NOMO-1 treated with DMSO at 0.1 percent for 48 hours (cell line): ENCODE measurements at regions not wholly inside any gene's neighbourhood (a gene's known extent, or its start where the extent isn't known, plus 50 kb on each side); places are given as distances from the start of the nearest gene placed in this dataset.
"Not testable (repeated sequence)": the region's sequence is repeated elsewhere in the genome, so short reads cannot be mapped to it uniquely, and the experiment has no call there.

Experiments used
- DNase-seq: peaks from one replicate; lab custom pipeline; 2025; ENCODE audit not compliant: unreplicated experiment; lab: John Stamatoyannopoulos, UW

DNA sequence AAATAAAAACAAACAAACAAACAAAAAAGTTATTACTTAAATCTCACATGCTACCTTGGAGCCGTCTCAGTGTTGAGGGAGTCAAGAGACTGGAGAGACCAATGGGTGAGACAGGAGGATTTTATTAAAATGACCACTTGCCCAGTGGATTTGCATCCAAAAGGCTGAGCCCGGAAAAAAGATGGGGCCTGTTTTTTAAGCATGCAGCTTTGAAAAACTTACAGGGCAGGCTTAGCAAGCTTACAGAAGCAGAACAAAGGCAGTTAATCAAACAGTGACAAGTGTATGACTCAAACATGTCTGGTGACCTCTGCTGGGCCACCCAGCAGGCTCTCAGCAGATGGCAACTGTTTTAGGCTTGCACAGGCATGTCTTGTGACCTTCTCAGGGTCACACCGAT is 82.5 kb downstream of the POTEH start:
- DNase-seq, result peak; percentile 70

DNA sequence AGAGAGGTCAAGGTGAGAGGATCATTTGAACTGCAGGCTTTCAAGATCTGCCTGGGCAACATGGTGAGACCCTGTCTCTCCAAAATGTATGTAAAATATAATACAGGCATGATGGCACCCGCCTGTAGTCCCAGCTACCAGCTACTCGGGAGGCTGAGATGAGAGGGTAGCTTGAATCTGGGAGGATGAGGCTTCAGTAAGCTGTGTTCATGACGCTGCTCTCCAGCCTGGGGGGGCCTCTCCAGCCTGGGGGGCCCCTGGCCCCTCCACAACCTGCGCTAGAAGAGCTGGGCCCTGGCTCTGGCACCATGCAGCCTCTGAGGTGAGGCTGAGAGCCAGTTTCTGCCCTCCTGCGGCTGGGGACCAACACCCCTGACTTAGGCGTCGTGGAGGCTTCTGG is 85.3 kb downstream of the POTEH start:
- not testable (repeated sequence) for DNase-seq

DNA sequence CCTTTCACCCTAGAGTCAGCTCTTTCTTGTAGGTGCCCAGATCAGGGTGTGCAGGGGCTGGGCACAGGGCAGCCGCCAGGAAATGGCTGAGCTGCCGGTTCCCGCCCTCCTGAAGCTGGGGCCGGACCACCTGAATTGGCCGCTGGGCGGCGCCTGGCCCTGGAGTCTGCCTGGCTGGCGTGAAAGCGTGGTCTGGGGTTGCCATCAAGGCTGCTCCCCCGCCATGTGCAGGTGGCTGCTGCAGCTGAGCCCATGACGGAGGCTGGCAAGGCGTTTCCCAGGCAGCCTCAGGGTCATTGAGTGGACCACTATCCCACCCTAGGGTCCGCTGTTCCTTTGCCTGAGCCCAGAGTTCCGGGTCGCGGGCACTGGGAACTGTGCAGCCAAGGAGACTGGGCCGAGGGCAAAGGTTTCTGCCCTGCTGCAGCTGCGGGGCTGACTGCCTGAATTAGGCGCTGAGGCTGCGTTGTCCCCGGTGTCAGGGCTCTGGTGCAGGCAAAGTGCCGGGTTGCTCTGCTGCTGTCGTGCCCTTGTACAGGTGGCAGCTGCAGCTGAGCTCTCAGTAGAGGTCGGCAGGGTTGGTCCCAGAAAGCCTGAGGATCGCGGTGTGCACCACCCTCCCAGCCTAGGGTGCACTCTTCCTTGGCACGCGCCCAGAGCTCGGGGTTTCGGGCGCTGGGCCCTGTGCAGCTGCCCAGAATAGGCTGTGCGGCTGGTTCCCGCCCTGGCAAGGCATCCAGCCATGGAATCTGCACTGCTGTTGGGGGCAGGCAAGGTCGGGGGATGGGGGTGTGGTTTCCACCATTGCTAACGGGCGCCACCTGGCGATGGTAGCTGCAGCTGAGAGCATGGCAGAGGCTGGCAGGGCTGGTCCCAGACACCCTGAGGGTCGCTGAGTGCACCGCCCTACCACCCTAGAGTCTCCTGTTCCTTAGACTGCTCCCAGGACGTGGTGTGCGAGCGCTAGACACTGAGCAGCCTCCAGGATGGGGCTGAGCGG is 86.1 kb downstream of the POTEH start:
- DNase-seq, result not testable (repeated sequence)

DNA sequence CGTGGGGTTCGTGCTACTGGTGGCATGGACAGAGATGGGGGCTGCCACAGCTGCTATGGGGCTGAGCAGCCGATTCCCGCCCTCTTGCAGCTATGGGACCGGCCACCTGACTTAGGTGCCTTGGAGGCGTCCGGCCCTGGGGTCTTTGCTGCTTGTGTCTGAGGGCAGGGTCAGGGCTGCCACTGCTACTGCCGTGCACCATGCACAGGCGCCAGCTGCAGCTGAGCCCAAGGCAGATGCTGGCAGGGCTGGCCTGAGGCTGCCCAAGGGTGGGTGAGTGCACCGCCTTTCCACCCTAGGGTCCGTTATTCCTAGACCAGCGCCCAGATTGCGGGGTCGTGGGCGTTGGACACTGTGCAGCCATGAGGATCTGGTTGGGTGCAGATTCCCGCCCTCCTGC is 86.9 kb downstream of the POTEH start:
- DNase-seq, result not testable (repeated sequence)

DNA sequence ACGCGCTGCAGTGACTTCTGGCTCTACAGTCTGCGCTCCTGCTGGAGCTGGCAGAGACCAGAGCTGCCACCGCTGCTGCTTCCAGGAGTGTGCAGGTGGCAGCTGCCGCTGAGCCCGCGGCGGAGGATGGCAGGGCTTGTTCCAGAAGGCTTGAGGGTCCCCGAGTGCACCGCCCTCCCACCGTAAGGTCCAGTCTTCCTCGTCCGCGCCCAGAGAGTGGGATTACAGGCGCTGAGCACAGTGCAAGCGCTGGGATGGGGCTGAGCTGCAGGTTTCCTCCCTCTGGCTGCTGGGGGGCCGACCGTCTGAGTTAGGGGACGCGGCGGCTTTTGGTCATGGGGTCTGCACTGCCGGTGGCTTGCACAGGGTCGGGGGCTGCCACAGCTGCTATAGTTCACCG is 87.3 kb downstream of the POTEH start:
- DNase-seq, result not testable (repeated sequence)

DNA sequence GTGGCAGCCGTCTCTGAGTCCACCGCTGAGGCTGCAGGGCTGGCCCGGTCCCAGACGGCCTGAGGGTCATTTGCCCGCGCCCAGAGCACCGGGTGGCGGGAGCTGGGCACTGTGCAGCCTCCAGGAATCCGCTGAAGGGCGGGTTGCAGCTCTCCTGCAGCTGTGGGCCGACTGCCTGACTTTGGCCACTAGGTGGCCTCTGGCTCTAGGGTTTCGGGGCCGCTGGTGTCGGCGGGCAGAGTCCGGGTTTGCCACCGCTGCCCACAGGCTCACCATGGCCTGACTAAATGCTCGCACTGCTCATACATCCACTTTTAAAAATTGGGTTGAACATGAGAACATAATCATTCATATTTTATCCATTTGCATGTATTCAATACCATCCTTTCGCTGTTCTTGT is 87.7 kb downstream of the POTEH start:
- DNase-seq, result not testable (repeated sequence)

DNA sequence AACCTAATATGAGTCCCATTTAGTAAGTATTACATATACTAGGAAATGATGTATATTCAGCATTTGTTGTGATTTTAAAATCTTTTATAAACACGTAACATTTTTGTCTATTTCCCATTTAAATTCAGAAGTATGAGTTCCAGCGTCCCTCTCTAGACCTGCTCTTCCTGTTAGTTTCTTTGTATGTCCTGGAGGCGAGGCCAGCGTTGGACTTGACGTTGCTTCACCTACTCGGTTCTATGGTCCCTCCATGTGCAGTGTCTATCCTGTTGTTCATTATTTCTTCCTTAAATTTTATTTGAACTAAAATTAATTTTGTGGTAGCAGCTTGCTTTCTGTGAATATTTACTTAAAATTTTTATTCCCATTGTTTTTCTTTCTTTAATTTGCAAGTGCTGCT is 88.5 kb downstream of the POTEH start:
- not testable (repeated sequence) for DNase-seq

DNA sequence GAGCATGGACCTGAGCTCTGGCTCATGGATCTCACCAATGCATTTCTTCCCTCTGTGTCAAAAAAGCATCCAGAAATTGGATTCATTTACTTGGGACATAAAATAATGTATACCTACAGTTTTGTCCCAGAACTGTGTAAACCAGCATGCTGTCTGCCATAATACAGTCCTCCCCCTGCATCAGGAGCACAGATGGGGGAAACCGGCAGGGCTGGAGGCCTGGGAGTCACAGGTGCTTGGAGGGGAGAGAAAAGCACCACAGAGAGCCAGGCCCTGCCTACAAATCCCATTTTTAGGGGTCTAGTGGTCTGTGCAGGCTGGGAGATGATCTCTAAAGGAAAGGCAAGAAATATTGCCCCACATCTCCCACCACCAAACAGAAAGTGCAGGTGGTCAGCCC is 91.8 kb downstream of the POTEH start:
- not testable (repeated sequence) for DNase-seq

DNA sequence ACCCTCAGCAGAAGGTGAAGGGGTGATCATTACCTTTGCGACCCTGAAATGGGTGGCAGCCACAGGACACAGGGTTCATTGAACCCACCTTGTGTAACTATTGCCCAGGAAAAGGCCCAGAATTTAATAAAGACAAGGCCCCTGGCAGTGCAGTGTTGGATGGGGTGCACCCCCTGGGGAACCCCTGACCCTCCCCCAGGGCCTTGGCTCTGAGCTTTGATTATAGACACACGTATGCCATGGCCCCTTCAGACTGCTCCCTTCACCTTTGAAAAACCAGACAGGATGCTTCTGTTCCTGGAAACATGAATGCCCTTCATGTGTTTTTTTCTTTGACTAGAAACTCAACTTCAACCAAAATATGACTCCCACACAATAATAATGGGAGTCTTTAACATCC is 93.1 kb downstream of the POTEH start:
- DNase-seq, result not testable (repeated sequence)

DNA sequence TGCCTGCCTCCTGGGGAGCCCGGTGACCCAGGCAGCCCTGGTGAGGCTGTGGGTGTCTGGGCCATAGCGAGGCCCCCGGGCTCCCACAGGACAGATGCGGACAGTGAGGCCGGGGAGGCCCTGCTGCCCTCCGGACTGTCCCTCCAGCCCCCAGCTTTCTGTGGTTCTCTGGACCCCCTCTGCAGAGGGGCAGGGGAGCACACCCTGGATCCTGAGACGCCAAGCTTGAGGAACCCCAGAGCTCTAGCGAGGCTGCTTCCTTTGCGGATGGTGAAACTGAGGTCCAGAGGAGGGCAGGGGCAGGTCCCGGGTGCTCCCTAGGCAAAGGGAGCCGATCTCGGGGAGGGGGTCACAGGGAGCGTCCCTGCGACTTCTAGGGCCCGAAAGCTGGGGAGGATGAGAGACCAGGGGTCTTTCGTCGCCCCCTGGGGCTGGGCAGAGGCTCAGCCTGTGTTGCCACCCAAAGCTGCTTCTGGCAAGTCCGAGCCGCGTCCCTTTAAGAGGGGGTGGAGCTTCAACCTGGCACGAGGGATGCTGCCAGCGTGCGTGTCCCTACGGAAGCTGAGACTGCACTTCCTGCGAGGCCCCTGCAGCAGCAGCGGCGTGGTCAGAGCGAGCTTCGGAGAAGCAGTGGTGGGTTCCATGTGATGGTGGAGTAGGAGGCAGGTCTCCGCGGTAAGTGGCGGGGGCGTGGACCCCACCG is 94.7 kb downstream of the POTEH start:
- not testable (repeated sequence) for DNase-seq

DNA sequence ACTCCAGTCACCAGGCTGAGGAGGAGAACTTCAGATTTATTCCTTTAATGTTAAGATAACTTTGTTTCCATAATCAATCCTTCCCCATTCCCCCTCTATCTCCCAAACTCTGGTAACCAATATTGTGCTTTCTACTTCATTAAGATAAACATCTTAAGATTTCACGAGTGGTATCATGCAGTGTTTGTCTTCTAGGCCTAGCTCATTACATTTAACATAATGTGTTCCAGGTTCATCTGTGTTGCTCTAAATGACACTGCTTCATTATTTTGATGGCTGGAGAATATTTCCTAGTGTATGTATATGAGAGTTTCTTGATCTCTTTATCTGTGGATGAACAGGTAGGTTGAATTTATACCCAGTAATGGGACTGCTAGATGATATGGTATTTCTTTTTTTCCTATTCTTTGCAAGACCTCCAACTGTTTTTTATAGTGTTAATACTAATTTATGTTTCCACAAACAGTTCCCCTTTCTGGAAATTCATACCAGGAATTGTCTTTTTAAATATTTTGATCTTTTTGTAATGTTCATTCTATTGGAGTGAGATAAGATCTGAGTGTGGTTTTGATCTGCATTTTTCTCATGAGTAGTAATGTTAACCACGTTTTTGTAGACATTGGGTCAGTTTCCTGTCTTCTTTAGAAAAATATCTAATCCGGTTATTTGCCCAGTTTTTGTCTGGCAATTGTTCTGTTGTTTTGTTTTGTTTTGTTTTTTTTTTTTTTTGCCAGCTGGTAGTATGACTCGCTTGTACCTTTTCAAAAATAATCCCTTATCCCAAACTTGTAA is 97.3 kb downstream of the POTEH start:
- not testable (repeated sequence) for DNase-seq

DNA sequence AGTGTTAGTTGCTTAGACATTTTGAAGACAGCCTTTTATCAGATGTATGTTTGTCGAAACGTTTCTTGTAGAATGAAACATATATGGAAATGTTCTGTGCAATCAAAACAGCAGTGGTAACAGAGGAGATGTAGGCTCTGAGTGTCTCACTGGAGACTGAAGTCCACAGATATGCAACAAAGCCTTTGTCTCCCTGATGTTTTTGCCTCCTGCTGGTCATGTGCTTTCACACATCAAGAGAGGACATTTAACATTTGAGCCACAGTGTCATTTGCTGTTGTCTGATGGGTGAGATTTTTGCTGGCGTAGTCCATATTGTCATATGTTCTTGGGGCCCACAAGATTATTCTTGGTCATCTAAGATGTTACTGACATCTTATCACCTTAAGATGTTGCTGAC is 101.7 kb downstream of the POTEH start:
- not testable (repeated sequence) for DNase-seq

DNA sequence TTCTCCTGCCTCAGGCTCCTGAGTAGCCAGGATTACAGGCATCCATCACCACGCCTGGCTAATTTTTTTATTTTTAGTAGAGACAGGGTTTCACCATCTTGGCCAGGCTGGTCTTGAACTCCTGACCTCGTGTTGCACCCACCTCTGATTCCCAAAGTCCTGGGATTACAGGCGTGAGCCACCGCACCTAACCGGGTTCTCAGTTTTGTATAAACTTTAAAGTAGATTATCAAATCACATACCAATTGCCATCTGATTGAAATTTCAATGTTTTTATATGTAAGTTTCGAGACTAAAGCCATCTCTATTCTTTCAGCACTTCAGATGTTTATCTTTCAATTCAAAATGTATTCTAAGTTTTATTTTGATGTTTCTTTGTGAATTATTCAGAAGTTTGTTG is 110.1 kb downstream of the POTEH start:
- DNase-seq, result not testable (repeated sequence)

DNA sequence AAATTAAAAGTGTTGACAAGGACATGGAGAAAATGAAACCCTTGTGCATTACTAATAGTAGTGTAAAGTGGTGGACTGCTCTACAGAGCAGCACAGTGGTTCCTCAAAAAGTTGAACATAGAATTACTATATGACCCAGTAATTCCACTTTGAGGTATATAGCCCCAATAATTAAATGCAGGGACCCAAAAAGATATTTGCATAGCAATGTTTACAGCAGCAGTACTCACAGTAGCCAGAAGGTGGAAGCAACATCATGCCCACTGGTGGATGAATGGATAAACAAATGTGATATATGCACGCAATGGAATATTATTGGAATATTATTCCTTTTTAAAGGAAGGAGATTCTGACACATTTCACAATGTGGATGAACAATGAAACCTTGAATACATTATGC is 121.3 kb downstream of the POTEH start:
- DNase-seq, result not testable (repeated sequence)

DNA sequence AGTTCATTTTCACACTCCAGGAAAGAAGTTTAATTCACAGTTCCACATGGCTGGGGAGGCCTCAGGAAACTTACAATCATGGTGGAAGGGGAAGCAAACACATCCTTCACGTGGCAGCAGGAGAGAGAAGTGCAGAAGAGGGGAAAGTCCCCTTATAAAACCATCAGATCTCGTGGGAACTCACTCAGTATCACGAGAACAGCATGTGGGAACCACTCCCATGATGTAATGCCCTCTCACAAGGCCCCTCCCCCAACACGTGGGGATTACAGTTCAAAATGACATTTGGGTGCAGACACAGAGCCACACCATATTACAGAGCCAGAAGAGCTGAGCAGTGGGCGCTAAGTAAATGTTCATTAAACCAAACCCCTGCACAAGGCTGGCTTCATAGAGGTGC is 126.0 kb downstream of the POTEH start:
- DNase-seq, result not testable (repeated sequence)

DNA sequence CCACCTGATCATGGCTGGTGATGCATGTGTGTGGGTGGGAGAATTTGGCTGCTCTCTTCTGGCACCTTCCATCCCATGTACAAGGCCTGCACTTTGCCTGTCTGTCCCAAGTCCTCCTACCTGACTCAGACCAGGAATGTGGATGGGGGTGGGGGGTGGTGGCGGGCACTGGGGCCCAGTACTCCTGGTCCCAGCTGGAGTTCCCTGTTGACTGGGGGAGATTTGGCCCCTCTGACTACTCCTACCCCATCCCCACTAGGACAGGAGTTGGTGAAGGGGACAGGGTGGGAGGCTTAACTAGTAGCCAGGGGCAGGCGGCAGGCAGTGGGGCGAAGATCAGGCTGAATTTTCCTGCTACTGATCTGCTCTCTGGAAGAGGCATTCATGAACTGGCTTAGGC is 126.6 kb downstream of the POTEH start:
- DNase-seq, result not testable (repeated sequence)

DNA sequence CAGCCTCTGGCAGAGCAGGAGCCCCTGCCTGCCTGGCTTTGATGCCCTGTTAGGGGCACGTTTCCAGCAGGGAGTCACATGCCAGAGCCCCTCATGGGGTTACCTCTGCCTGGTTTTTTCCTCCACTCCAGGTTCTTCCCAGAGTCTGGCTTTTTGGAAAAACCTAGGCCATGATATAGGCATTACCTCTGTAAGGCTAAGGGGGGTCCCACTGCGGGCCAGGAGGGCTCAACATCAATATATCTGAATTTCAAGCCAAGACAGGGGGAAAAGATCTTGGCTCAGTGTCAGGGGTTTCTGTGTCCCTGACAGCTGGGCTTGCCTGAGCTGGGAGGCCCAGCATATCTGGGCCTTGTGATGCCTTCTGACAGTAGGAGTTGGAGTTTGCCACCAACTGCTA is 127.4 kb downstream of the POTEH start:
- DNase-seq, result not testable (repeated sequence)

DNA sequence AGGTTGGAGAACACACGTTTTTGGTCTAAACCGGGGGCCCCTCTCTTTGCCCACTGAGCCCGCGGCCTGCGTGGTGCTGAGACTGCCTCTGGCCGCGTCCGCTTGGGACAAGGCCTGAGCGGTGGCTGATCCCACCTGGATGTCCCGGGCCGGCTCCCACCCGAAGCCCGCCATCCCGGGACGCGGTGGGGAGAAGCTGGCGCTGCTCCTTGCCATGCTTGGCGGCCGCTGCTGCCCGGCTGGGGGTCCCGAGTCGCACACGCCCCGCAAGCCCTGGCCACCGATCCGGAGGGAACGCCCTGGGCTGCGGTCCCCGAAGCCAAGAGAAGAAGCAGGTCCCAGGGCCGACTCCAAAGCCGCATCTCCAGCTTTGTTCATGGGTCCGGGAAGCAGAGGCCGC is 130.1 kb downstream of the POTEH start:
- not testable (repeated sequence) for DNase-seq

DNA sequence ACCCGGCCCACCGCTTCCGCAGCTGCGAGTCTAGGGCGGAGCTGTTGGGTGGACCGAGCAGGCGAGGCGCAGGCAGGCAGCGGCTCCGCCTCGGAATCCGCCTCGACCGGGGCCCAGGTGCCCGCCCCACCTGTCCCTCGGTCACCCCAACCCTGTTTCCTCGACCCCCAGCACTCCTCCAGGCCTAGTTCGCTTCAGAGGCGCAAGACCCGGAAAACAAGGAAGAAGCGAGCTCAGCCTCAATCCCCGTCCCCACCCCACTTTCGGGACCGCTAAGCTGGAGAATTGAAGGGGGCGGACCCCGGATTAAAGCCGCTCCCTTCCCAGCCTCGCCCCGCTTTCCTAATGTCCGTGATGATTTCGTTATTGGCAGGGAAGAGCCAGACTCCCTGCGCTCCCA is 131.3 kb downstream of the POTEH start:
- DNase-seq, result not testable (repeated sequence)

DNA sequence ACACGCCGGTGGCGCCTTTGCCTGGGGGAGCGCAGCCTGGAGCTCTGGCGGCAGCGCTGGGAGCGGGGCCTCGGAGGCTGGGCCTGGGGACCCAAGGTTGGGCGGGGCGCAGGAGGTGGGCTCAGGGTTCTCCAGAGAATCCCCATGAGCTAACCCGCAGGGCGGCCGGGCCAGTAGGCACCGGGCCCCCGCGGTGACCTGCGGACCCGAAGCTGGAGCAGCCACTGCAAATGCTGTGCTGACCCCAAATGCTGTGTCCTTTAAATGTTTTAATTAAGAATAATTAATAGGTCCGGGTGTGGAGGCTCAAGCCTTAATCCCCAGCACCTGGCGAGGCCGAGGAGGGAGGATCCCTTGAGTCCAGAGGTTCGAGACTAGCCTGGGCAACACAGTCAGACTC is 132.2 kb downstream of the POTEH start:
- DNase-seq, result not testable (repeated sequence)

DNA sequence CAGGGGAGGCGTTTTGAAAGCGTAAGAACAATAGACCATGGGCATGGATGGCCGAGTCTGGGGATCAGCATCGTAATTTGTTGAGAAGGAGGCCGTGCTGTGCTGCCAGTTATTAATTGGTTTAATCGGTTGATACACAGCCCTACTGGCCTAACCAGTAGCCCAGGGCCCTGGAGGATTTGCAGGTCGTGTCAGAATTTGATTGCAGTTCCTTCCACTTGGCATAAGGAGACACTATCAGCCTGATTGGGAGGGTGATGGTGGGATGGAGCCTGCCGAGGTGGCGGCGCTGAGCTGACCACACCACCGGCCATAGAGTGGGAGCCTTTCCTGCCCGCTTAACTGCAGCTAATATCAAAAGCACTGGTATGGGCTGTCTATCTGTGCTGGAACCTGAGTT is 133.4 kb downstream of the POTEH start:
- not testable (repeated sequence) for DNase-seq
